HL-60 (cell line): ENCODE measurements at regions not wholly inside any gene's neighbourhood (a gene's known extent, or its start where the extent isn't known, plus 50 kb on each side); places are given as distances from the start of the nearest gene placed in this dataset.

Source experiments
- POLR2AphosphoS5 ChIP-seq: IDR thresholded peaks from 2 replicates; pipeline ENCODE4 v1.6.1; 2012; ENCODE audit warnings: low read depth
- TF ChIP-seq, protein P1 (sequence below): IDR thresholded peaks from one replicate; pipeline ENCODE4 v1.5.1; 2011; ENCODE audit warnings: low read length, control low read depth, inconsistent platforms; ENCODE audit not compliant: insufficient read depth

DNA sequence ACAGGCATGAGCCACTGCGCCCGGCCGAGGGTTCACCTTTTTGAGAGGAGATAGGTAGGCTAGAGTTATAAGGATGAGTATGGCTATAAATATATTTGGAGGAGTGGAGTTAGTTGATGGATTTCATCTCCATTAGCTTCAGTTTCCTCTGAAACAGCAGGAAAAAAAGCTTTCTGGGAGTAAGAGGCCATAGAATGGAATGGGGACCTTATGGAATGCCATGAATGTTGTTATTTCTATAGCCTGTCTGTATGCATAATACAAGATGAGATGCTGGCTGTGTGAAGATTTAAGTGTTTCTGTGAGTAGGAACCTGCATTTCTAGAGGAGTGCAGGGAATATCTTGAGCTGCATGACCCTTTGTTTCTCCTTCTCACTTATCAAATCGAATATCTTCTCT lies 114.9 kb upstream of the ARX start:
- TF ChIP-seq, protein P1, sequence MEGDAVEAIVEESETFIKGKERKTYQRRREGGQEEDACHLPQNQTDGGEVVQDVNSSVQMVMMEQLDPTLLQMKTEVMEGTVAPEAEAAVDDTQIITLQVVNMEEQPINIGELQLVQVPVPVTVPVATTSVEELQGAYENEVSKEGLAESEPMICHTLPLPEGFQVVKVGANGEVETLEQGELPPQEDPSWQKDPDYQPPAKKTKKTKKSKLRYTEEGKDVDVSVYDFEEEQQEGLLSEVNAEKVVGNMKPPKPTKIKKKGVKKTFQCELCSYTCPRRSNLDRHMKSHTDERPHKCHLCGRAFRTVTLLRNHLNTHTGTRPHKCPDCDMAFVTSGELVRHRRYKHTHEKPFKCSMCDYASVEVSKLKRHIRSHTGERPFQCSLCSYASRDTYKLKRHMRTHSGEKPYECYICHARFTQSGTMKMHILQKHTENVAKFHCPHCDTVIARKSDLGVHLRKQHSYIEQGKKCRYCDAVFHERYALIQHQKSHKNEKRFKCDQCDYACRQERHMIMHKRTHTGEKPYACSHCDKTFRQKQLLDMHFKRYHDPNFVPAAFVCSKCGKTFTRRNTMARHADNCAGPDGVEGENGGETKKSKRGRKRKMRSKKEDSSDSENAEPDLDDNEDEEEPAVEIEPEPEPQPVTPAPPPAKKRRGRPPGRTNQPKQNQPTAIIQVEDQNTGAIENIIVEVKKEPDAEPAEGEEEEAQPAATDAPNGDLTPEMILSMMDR = no peak
- TF ChIP-seq POLR2AphosphoS5 = no peak
